H1 (cell line): ENCODE measurements at regions not wholly inside any gene's neighbourhood (a gene's known extent, or its start where the extent isn't known, plus 50 kb on each side); places are given as distances from the start of the nearest gene placed in this dataset.

Source experiments
- CTCF ChIA-PET: fragments of 300-600 bp; sonication (Branson Sonifier 250); formaldehyde crosslinking; loops from one replicate; lab custom pipeline; 2021; ENCODE audit not compliant: partially characterized antibody; lab: Charles Lee
- POLR2A ChIA-PET: fragments of 300-600 bp; sonication (Branson Sonifier 250); formaldehyde crosslinking; loops from one replicate; lab custom pipeline; 2021; ENCODE audit warnings: inconsistent platforms; ENCODE audit not compliant: partially characterized antibody; lab: Charles Lee
- DNase-seq, 2 experiments: peaks; one replicate each; pipeline versions ENCODE4 v3.0.0 to v3.0.0-alpha.2; 2010 to 2022; ENCODE audit warnings: low spot score in 2 of 2, low read depth in 1 of 2, mixed read lengths in 1 of 2
- FAIRE-seq: peaks from 2 replicates; lab custom pipeline; 2011; peaks lifted over from hg19 to GRCh38; lab: Jason Lieb, UNC
- H2AFZ ChIP-seq: 2 replicates; pipeline ENCODE4 v1.8.1; 2012; ENCODE audit warnings: low read length, inconsistent platforms
- H2AK5ac ChIP-seq: 2 replicates; pipeline ENCODE4 v1.6.1; 2013; ENCODE audit warnings: low read depth, low read length
- H2BK120ac ChIP-seq: replicated peaks from 2 replicates; pipeline ENCODE3; 2013; ENCODE audit warnings: low read depth, low read length, inconsistent platforms
- H2BK12ac ChIP-seq: 2 replicates; pipeline ENCODE4 v1.6.1; 2013; ENCODE audit warnings: low read depth, low read length
- H2BK15ac ChIP-seq: 2 replicates; pipeline ENCODE4 v1.6.1; 2013; ENCODE audit warnings: low read length
- H2BK20ac ChIP-seq: 2 replicates; pipeline ENCODE4 v1.6.1; 2013; ENCODE audit warnings: low read length
- H2BK5ac ChIP-seq: 2 replicates; pipeline ENCODE4 v1.6.1; 2013; ENCODE audit warnings: low read depth, low read length
- H3K14ac ChIP-seq: 2 replicates; pipeline ENCODE4 v1.6.1; 2013; ENCODE audit warnings: inconsistent platforms; ENCODE audit not compliant: insufficient read length
- H3K18ac ChIP-seq: 2 replicates; pipeline ENCODE4 v1.6.1; 2013; ENCODE audit warnings: low read length; ENCODE audit errors: extremely low read depth
- H3K23ac ChIP-seq: 2 replicates; pipeline ENCODE4 v1.6.1; 2013; ENCODE audit warnings: inconsistent platforms; ENCODE audit not compliant: insufficient read length
- H3K23me2 ChIP-seq: 2 replicates; pipeline ENCODE4 v1.6.1; 2013; ENCODE audit warnings: low read depth, low read length
- H3K27ac ChIP-seq: 2 replicates; pipeline ENCODE4 v1.6.1; 2011; ENCODE audit warnings: low read depth, low read length, inconsistent platforms
- H3K27me3 ChIP-seq, 4 experiments: replicated peaks in 1 of 4; 1 replicate in 1 of 4; 2 replicates in 3 of 4; pipeline versions ENCODE4 v1.6.1 to v1.8.1; 2011 to 2013; ENCODE audit warnings: low read length in 3 of 4, mild to moderate bottlenecking in 3 of 4, inconsistent platforms in 2 of 4, mixed read lengths in 2 of 4, moderate library complexity in 1 of 4; ENCODE audit not compliant: control insufficient read depth in 3 of 4, insufficient read depth in 3 of 4; ENCODE audit errors: extremely low read depth in 1 of 4
- H3K36me3 ChIP-seq, 4 experiments: 2 replicates each; pipeline versions ENCODE4 v1.6.1 to v1.8.1; 2011 to 2013; ENCODE audit warnings: mild to moderate bottlenecking in 4 of 4, low read length in 3 of 4, moderate library complexity in 2 of 4, control low read depth in 1 of 4, inconsistent platforms in 1 of 4; ENCODE audit not compliant: insufficient read depth in 4 of 4, control insufficient read depth in 2 of 4
- H3K4ac ChIP-seq: replicated peaks from 2 replicates; pipeline ENCODE3; 2013; ENCODE audit warnings: low read length, low read depth, mixed read lengths, inconsistent platforms; ENCODE audit not compliant: insufficient read length
- H3K4me1 ChIP-seq, 4 experiments: replicated peaks in 1 of 4; 1 replicate in 1 of 4; 2 replicates in 3 of 4; pipeline versions ENCODE4 v1.6.1 to v1.8.1; 2011 to 2013; ENCODE audit warnings: low read length in 3 of 4, inconsistent platforms in 2 of 4, mixed read lengths in 1 of 4; ENCODE audit not compliant: insufficient read depth in 4 of 4, control insufficient read depth in 3 of 4
- H3K4me2 ChIP-seq, 2 experiments: 2 replicates each; pipeline versions ENCODE4 v1.6.1 to v1.8.1; 2011 to 2013; ENCODE audit warnings: low read depth in 2 of 2, low read length in 2 of 2, control low read depth in 1 of 2, inconsistent platforms in 1 of 2, mild to moderate bottlenecking in 1 of 2; ENCODE audit not compliant: insufficient read depth in 1 of 2
- H3K4me3 ChIP-seq, 4 experiments: fragments of 200-600, 300-600 bp in 1 of 4; sonication (generic), shearing (Covaris generic), sonication (Bioruptor Twin) in 1 of 4; 2 replicates each; pipeline versions ENCODE4 v1.5.1 to v1.8.1; 2011 to 2016; ENCODE audit warnings: low read length in 4 of 4, low read depth in 3 of 4, control low read depth in 2 of 4, inconsistent platforms in 2 of 4, mild to moderate bottlenecking in 2 of 4, mixed read lengths in 1 of 4, moderate library complexity in 1 of 4; ENCODE audit not compliant: insufficient read depth in 2 of 4; ENCODE audit errors: extremely low read depth in 1 of 4
- H3K56ac ChIP-seq: replicated peaks from 2 replicates; pipeline ENCODE3; 2013; ENCODE audit warnings: low read depth, mild to moderate bottlenecking, mixed read lengths, low read length, inconsistent platforms; ENCODE audit not compliant: insufficient read length
- H3K79me1 ChIP-seq: 2 replicates; pipeline ENCODE4 v1.6.1; 2013; ENCODE audit warnings: low read depth, low read length, control low read depth
- H3K79me2 ChIP-seq, 2 experiments: 2 replicates each; pipeline versions ENCODE4 v1.6.1 to v1.8.1; 2012 to 2013; ENCODE audit warnings: low read length in 2 of 2, mild to moderate bottlenecking in 2 of 2, inconsistent platforms in 1 of 2; ENCODE audit not compliant: insufficient read depth in 2 of 2, control insufficient read depth in 1 of 2
- H3K9ac ChIP-seq, 4 experiments: replicated peaks in 1 of 4; 1 replicate in 1 of 4; 2 replicates in 3 of 4; pipeline versions ENCODE4 v1.6.1 to v1.8.1; 2011 to 2013; ENCODE audit warnings: low read depth in 3 of 4, low read length in 3 of 4, control low read depth in 2 of 4, mild to moderate bottlenecking in 2 of 4, moderate library complexity in 2 of 4, inconsistent platforms in 1 of 4; ENCODE audit errors: extremely low read depth in 1 of 4
- H3K9me3 ChIP-seq, 2 experiments: 2 replicates each; pipeline versions ENCODE4 v1.6.1 to v1.8.1; 2012 to 2013; ENCODE audit warnings: mild to moderate bottlenecking in 2 of 2, moderate library complexity in 2 of 2, control low read depth in 1 of 2, inconsistent platforms in 1 of 2, low read depth in 1 of 2, low read length in 1 of 2, mixed read lengths in 1 of 2; ENCODE audit not compliant: insufficient read depth in 2 of 2
- H4K20me1 ChIP-seq, 2 experiments: replicated peaks in 1 of 2; 2 replicates each; pipeline versions ENCODE3 to v1.8.1; 2011 to 2013; ENCODE audit warnings: inconsistent platforms in 2 of 2, low read length in 2 of 2, mild to moderate bottlenecking in 1 of 2; ENCODE audit not compliant: insufficient read depth in 2 of 2, control insufficient read depth in 1 of 2
- H4K5ac ChIP-seq: 2 replicates; pipeline ENCODE4 v1.6.1; 2013; ENCODE audit warnings: low read length, low read depth, mixed read lengths, inconsistent platforms; ENCODE audit not compliant: insufficient read length
- H4K8ac ChIP-seq: 2 replicates; pipeline ENCODE4 v1.8.0; 2013; ENCODE audit warnings: mild to moderate bottlenecking, moderate library complexity, low read length, inconsistent platforms; ENCODE audit not compliant: insufficient read depth; ENCODE audit errors: extremely low read depth
- H4K91ac ChIP-seq: replicated peaks from 2 replicates; pipeline ENCODE3; 2013; ENCODE audit warnings: low read length, mixed read lengths, inconsistent platforms; ENCODE audit not compliant: insufficient read length
- SIRT6 ChIP-seq: IDR thresholded peaks from one replicate; pipeline ENCODE4 v1.7.1; 2012; ENCODE audit warnings: low read length, inconsistent platforms
- SP1 ChIP-seq: IDR thresholded peaks from 2 replicates; pipeline ENCODE4 v1.6.1; 2011; ENCODE audit warnings: low read depth, low read length
- WGBS, 2 experiments: shearing (Covaris generic) in 1 of 2; methylation state at CpG; one replicate each; pipeline versions ENCODE4 v1.1.6 to v1.1.7; 2013 to 2015; ENCODE audit warnings: low lambda C conversion rate in 2 of 2, mixed read lengths in 2 of 2, inconsistent platforms in 1 of 2, low coverage in 1 of 2, missing lambda C conversion rate in 1 of 2; ENCODE audit not compliant: insufficient replicate concordance in 2 of 2, insufficient coverage in 1 of 2, insufficient read length in 1 of 2; ENCODE audit errors: extremely low coverage in 1 of 2, missing lambda C conversion rate in 1 of 2; 5-methylcytosine and 5-hydroxymethylcytosine counted together

DNA sequence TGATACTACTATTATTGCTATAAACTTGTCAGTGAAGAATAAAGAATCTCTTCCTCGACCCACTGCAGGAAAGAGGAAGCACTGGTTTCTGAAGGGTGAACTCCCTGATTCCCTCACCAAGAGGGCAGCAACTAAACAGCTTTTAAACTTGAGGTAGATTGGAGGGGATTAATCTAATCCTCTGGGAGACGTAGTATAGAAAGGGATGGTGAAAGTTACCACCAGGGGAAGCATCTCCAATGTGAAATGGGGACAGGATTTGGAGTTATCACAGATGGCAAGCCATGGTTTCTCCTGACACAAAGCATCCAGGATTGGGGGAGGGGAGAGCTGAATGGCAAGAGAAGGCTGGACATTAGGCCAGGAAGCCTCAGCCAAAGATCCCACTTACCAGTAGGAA is 62.7 kb upstream of the PTPN13 start:
- Histone ChIP-seq H3K18ac (no peak overlapping the region), H3K23me2 (no peaks in the 10 kb centered on the region), H3K9me3 (no peaks in the 10 kb centered on the region), H3K36me3 (no peaks in the 10 kb centered on the region; a peak in 1 of 8 replicates), H2AFZ (no peak overlapping the region), H4K91ac (no peak overlapping the region), H3K4me2 (no peak overlapping the region), H3K27me3 (no peaks in the 10 kb centered on the region), H4K5ac (no peak overlapping the region), H3K4me3 (no peak overlapping the region), H4K20me1 (no peaks in the 10 kb centered on the region), H3K9ac (no peak overlapping the region), H3K79me1 (no peaks in the 10 kb centered on the region), H3K14ac (no peak overlapping the region), H2AK5ac (no peak overlapping the region), H3K27ac (no peak overlapping the region), H3K23ac (no peak overlapping the region), H4K8ac (no peak overlapping the region), H3K4me1 (no peaks in the 10 kb centered on the region), H2BK20ac (no peak overlapping the region), H3K4ac (no peak overlapping the region), H2BK5ac (no peak overlapping the region), H2BK15ac (no peak overlapping the region), H2BK12ac (no peak overlapping the region), H3K79me2 (no peaks in the 10 kb centered on the region), H3K56ac (no peak overlapping the region), H2BK120ac (no peak overlapping the region)
- no peak for FAIRE-seq
- DNase-seq = no peak
- TF ChIP-seq SP1 (no peak), SIRT6 (no peak)
- ChIA-PET POLR2A (no interaction called here), CTCF (interaction anchor here (0.9 to 1.0 kb wide), 3 partner anchors 19 to 260 kb away, joined by 3 read pairs; no protein-coding TSS in a partner anchor)
- WGBS, 2 experiments = 77% methylated on average over 2 of the region's 2 CpGs; no CpG with 5 or more reads in 1 of the 2 experiments
